ENCODE measurements at regions not wholly inside any gene's neighbourhood (a gene's known extent, or its start where the extent isn't known, plus 50 kb on each side); places are given as distances from the start of the nearest gene placed in this dataset.

DNA sequence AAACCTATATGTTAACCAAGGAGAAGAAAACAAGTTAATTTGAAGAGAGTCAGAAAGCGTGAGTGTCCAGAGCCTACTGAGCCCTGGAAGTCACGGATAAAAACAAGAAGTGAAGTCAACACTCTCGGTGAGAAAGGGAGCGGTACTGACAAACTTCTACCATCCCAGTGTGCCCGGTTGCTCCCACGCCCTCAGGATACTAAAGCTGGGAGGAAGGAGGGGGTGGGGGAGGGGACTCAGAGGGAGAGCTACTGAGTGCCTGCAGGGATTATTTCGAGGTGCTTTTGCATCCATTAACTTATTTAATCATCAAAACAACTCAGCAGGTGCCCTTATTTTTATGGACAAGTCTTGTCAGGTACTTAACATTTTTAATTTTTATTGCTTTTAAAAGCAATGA is 166.2 kb downstream of the ZIC5 start:
- DNase-seq (ENCODE audit: low spot score) = no peak
- TF ChIP-seq, protein P1, sequence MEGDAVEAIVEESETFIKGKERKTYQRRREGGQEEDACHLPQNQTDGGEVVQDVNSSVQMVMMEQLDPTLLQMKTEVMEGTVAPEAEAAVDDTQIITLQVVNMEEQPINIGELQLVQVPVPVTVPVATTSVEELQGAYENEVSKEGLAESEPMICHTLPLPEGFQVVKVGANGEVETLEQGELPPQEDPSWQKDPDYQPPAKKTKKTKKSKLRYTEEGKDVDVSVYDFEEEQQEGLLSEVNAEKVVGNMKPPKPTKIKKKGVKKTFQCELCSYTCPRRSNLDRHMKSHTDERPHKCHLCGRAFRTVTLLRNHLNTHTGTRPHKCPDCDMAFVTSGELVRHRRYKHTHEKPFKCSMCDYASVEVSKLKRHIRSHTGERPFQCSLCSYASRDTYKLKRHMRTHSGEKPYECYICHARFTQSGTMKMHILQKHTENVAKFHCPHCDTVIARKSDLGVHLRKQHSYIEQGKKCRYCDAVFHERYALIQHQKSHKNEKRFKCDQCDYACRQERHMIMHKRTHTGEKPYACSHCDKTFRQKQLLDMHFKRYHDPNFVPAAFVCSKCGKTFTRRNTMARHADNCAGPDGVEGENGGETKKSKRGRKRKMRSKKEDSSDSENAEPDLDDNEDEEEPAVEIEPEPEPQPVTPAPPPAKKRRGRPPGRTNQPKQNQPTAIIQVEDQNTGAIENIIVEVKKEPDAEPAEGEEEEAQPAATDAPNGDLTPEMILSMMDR (IDR thresholded peaks at IDR 0.05) = no peak
- no peak overlapping the region for H3K4me3 ChIP-seq
- no peak overlapping the region for H3K27ac ChIP-seq

DNA sequence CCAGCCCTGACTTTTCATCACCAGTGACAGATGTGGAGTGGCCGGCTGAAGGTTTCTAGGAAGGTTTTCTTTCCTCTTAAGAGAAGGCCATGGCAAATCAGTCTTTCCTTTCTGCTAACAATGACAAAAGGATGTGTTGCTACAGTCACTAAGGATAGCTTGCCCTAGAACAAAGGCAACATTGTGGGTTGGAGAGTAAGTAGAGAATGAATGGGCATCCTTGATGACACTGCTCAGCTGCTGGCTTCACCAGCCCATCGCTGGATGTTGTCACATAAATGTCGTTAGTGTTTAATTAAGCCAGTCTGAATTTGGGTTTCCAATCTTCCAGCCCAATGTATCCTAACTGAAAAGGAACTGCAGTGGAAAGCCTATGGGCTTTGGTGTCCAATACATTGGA is 168.4 kb downstream of the ZIC5 start:
- H3K4me3 ChIP-seq = no peak overlapping the region
- no peak overlapping the region for H3K27ac ChIP-seq
- no peak for DNase-seq (ENCODE audit: low spot score)
- TF ChIP-seq, protein P1 (IDR thresholded peaks at IDR 0.05) = no peak

DNA sequence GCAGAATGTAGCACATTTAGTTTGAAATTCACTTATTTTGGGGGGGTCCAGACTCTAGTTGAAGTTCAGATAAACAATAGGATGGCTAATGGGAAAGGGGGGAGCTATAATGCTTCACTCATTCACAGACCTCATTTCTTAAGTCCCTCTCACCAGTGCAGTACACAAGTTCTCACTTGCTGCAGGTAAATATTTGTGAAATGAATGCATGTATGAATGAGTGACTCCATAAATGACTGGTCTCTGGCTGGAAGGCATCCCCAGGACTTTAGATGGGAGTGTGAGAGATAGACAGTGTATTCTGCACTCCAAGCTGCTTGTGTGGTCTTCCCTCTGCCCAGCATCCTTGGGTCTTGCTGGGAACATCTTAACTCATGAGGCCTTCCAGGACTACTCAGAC is 169.2 kb downstream of the ZIC5 start:
- Histone ChIP-seq H3K4me3 (no peak overlapping the region), H3K27ac (no peak overlapping the region)
- no peak for DNase-seq (ENCODE audit: low spot score)
- TF ChIP-seq, protein P1 (IDR thresholded peaks at IDR 0.05) = no peak

DNA sequence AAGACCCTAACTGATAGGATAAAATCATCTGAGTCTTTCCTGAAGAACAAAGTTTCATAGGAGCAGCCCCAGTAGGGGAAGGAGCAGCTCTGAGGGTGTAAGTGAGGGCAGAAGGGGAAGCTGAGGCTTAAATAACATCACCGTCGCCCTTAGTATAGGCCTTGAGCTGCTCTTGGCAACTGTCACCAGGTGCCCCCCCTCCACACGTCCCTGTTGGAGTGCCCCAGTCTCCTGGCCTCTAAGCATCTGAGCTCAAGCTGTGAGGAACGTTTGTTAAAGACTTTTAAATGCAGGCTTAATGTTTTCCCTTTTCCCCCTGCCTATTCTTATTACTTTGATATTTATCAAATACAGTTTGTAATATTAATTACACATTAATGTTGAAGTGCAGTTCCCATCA is 170.6 kb downstream of the ZIC5 start:
- Histone ChIP-seq H3K27ac (no peak overlapping the region), H3K4me3 (no peak overlapping the region)
- DNase-seq (ENCODE audit: low spot score) = no peak
- TF ChIP-seq, protein P1 (IDR thresholded peaks at IDR 0.05) = no peak

DNA sequence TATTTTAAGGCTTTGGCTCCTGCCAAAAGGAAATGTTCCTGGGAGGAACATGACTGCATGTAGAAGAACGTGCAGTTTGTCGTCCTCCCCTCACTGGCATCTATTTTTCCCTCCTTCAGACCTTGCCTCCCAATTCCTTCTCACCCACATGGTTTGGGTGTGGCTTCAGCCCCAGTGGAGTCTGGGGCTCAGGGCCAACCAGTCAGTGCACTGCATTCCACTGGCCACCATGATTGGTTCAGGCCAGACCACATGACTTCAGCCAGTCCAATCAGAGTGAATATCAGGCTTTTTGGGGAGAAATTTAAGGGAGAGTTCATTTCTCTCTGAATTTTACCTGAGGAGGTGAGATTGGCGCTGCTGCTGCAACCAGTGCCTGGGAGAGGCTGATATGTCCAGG is 171.6 kb downstream of the ZIC5 start:
- no peak for DNase-seq (ENCODE audit: low spot score)
- H3K27ac ChIP-seq = no peak overlapping the region
- TF ChIP-seq, protein P1 (IDR thresholded peaks at IDR 0.05) = no peak
- H3K4me3 ChIP-seq = no peak overlapping the region

DNA sequence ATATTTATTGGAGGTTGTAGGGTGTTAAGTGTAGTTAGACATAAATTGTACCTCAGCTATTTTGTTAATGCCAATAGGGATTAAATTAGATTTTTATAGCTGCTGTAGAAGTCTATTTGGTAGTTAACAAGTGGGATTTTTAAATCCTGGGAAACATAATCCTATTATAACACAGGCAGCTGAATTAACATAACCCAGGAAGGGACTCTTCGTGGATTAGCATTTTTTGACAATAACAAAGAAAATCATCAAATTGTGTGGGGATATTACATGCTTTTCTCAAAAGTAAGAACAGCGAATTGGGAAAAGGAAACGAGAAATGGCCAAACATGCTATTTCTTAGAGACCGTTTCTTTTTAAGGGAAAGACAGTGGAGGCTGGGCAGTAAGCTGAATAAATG is 172.8 kb downstream of the ZIC5 start:
- no peak overlapping the region for H3K4me3 ChIP-seq
- H3K27ac ChIP-seq = no peak overlapping the region
- DNase-seq (ENCODE audit: low spot score) = no peak
- TF ChIP-seq, protein P1 (IDR thresholded peaks at IDR 0.05) = no peak

DNA sequence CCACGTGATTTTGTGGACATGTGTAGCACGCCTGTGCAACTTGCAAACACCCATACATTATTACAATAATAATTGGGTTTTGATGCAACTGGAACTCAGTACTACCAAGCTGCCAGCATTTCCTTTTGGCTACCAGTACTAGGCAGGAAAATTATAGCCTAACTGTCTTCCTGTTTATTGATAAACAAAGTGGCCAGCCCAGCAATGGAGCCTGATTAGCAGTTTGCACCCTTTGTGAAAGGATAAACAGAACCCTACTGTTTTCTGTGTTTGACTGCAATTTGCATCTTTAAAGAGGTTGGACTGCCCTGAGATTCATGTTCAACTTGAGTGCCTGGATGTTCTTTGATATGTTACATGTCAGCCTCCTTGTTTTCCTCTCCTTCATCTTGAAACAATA is 173.9 kb downstream of the ZIC5 start:
- no peak overlapping the region for H3K27ac ChIP-seq
- no peak overlapping the region for H3K4me3 ChIP-seq
- TF ChIP-seq, protein P1 (IDR thresholded peaks at IDR 0.05) = no peak
- DNase-seq (ENCODE audit: low spot score) = no peak
